Inflammatory macrophage (primary cell): ENCODE measurements at regions not wholly inside any gene's neighbourhood (a gene's known extent, or its start where the extent isn't known, plus 50 kb on each side); places are given as distances from the start of the nearest gene placed in this dataset.

Experiments
- DNase-seq, 2 donors: peaks; one replicate each; pipeline ENCODE4 v3.0.0-alpha.2; 2020 to 2022

GRCh38 chr1:82534996-82535395, 734.3 kb downstream of the ADGRL2 start:
- no peak for DNase-seq

- no peak for DNase-seq
Measured at GRCh38 chr1:82525378-82525777, 724.6 kb downstream of the ADGRL2 start.

- DNase-seq = no peak
Measured at GRCh38 chr1:82520611-82521010, 719.9 kb downstream of the ADGRL2 start.

- no peak for DNase-seq
Measured at GRCh38 chr1:82517586-82517985, 716.9 kb downstream of the ADGRL2 start.

GRCh38 chr1:82515650-82516049, 714.9 kb downstream of the ADGRL2 start:
- peak; percentile 7 to 38 for DNase-seq

- DNase-seq = no peak
Measured at GRCh38 chr1:82511441-82511840, 710.7 kb downstream of the ADGRL2 start.

GRCh38 chr1:82510431-82510830, 709.7 kb downstream of the ADGRL2 start:
- no peak for DNase-seq

- no peak for DNase-seq
Measured at GRCh38 chr1:82507011-82507410, 706.3 kb downstream of the ADGRL2 start.

GRCh38 chr1:82503822-82504221, 703.1 kb downstream of the ADGRL2 start:
- DNase-seq = no peak

GRCh38 chr1:82499022-82499421, 698.3 kb downstream of the ADGRL2 start:
- DNase-seq = no peak

GRCh38 chr1:82494117-82494516, 693.4 kb downstream of the ADGRL2 start:
- no peak for DNase-seq

- DNase-seq = no peak
Measured at GRCh38 chr1:82492159-82492558, 691.4 kb downstream of the ADGRL2 start.

GRCh38 chr1:82491301-82492048, 690.7 kb downstream of the ADGRL2 start:
- no peak for DNase-seq

- DNase-seq = no peak
Measured at GRCh38 chr1:82487778-82488177, 687.0 kb downstream of the ADGRL2 start.

- no peak for DNase-seq
Measured at GRCh38 chr1:82486969-82487368, 686.2 kb downstream of the ADGRL2 start.

- no peak for DNase-seq
Measured at GRCh38 chr1:82486468-82486867, 685.7 kb downstream of the ADGRL2 start.

- no peak for DNase-seq
Measured at GRCh38 chr1:82485591-82486369, 685.0 kb downstream of the ADGRL2 start.

- DNase-seq = no peak
Measured at GRCh38 chr1:82483146-82483545, 682.4 kb downstream of the ADGRL2 start.

- DNase-seq = no peak
Measured at GRCh38 chr1:82478916-82479315, 678.2 kb downstream of the ADGRL2 start.

GRCh38 chr1:82472489-82473131, 671.9 kb downstream of the ADGRL2 start:
- no peak for DNase-seq

GRCh38 chr1:82466891-82467290, 666.2 kb downstream of the ADGRL2 start:
- DNase-seq = peak in 1 of 2 donors; percentile 28

GRCh38 chr1:82466416-82466815, 665.7 kb downstream of the ADGRL2 start:
- no peak for DNase-seq

- DNase-seq = no peak
Measured at GRCh38 chr1:82465024-82465423, 664.3 kb downstream of the ADGRL2 start.
